GM23338 (cell line): ENCODE measurements at regions not wholly inside any gene's neighbourhood (a gene's known extent, or its start where the extent isn't known, plus 50 kb on each side); places are given as distances from the start of the nearest gene placed in this dataset.

Experiments
- ATAC-seq: fragments of 200-7000 bp; cut with Tn5 transposase; 3 replicates; pipeline ENCODE4 v1.9.1; 2020
- DNase-seq: peaks from one replicate; pipeline ENCODE4 v3.0.0-alpha.2; 2015; ENCODE audit warnings: low spot score
- H2AFZ ChIP-seq: fragments of 200-600 bp; sonication (generic); 2 replicates; pipeline ENCODE4 v1.8.0; 2016; ENCODE audit warnings: antibody characterized with exemption, mild to moderate bottlenecking, moderate library complexity
- H3F3A ChIP-seq: fragments of 200-600 bp; sonication (generic); replicated peaks from 2 replicates; pipeline ENCODE4 v1.8.0; 2017; ENCODE audit warnings: antibody characterized with exemption, mixed run types, low read depth
- H3K27ac ChIP-seq: fragments of 200-600 bp; sonication (generic); 2 replicates; pipeline ENCODE4 v1.6.1; 2016; ENCODE audit warnings: low read depth
- H3K27me3 ChIP-seq: fragments of 200-600 bp; sonication (generic); 2 replicates; pipeline ENCODE4 v1.8.0; 2016; ENCODE audit warnings: mild to moderate bottlenecking, mixed run types, moderate library complexity; ENCODE audit not compliant: insufficient read depth
- H3K36me3 ChIP-seq: fragments of 200-600 bp; sonication (generic); 2 replicates; pipeline ENCODE4 v1.8.0; 2016; ENCODE audit warnings: mild to moderate bottlenecking; ENCODE audit not compliant: insufficient read depth
- H3K4me1 ChIP-seq: fragments of 200-600 bp; sonication (generic); 2 replicates; pipeline ENCODE4 v1.8.0; 2016; ENCODE audit warnings: mild to moderate bottlenecking, moderate library complexity; ENCODE audit not compliant: insufficient read depth
- H3K4me2 ChIP-seq: fragments of 200-600 bp; sonication (generic); 2 replicates; pipeline ENCODE4 v1.7.1; 2017; ENCODE audit warnings: mixed run types
- H3K4me3 ChIP-seq: fragments of 200-600 bp; sonication (generic); 2 replicates; pipeline ENCODE4 v1.6.1; 2016; ENCODE audit warnings: mixed run types
- H3K79me2 ChIP-seq: fragments of 200-600 bp; sonication (generic); replicated peaks from 2 replicates; pipeline ENCODE4 v1.8.0; 2017; ENCODE audit warnings: mild to moderate bottlenecking; ENCODE audit not compliant: insufficient read depth
- H3K9me2 ChIP-seq: fragments of 200-600 bp; sonication (generic); 2 replicates; pipeline ENCODE4 v1.8.0; 2017; ENCODE audit not compliant: insufficient read depth
- H4K20me1 ChIP-seq: fragments of 200-600 bp; sonication (generic); replicated peaks from 2 replicates; pipeline ENCODE4 v1.8.0; 2017; ENCODE audit warnings: mild to moderate bottlenecking; ENCODE audit not compliant: insufficient read depth
- H3K27ac Mint-ChIP-seq: 2 replicates; pipeline ENCODE4 v1.8.0; 2020; ENCODE audit warnings: inconsistent platforms, mild to moderate bottlenecking, moderate library complexity, mixed read lengths
- H3K27me3 Mint-ChIP-seq: 3 replicates; pipeline ENCODE4 v1.8.0; 2022; ENCODE audit warnings: low read depth, mild to moderate bottlenecking, moderate library complexity, mixed read lengths, inconsistent platforms; ENCODE audit not compliant: insufficient read depth, poor library complexity
- H3K36me3 Mint-ChIP-seq: 3 replicates; pipeline ENCODE4 v1.8.0; 2021; ENCODE audit warnings: low read depth, mild to moderate bottlenecking, inconsistent platforms, moderate library complexity, mixed read lengths
- H3K4me1 Mint-ChIP-seq: 3 replicates; pipeline ENCODE4 v1.8.0; 2020; ENCODE audit warnings: mild to moderate bottlenecking, inconsistent platforms, mixed read lengths
- H3K4me3 Mint-ChIP-seq: 3 replicates; pipeline ENCODE4 v1.8.0; 2021; ENCODE audit warnings: moderate library complexity, mild to moderate bottlenecking, inconsistent platforms, mixed read lengths
- H3K9me3 Mint-ChIP-seq: 3 replicates; pipeline ENCODE4 v1.8.0; 2020; ENCODE audit warnings: moderate library complexity, mild to moderate bottlenecking, inconsistent platforms, mixed read lengths
- CREB1 ChIP-seq: fragments of 250-450 bp; sonication (Bioruptor Pico); IDR thresholded peaks from 2 replicates; pipeline ENCODE4 v1.5.0; 2020; ENCODE audit warnings: low read depth, mild to moderate bottlenecking, moderate library complexity
- ETS1 ChIP-seq: IDR thresholded peaks from 2 replicates; pipeline ENCODE4 v1.6.1; 2016; ENCODE audit warnings: antibody characterized with exemption
- EZH2phosphoT487 ChIP-seq: fragments of 200-600 bp; sonication (generic); IDR thresholded peaks from one replicate; pipeline ENCODE4 v1.8.1; 2018; ENCODE audit warnings: antibody characterized with exemption; ENCODE audit not compliant: unreplicated experiment
- JUNB ChIP-seq: IDR thresholded peaks from one replicate; pipeline ENCODE4 v1.6.1; 2016; ENCODE audit warnings: antibody characterized with exemption; ENCODE audit not compliant: unreplicated experiment
- NANOG ChIP-seq: IDR thresholded peaks from 2 replicates; pipeline ENCODE4 v1.6.1; 2016; ENCODE audit warnings: antibody characterized with exemption, borderline replicate concordance
- POLR2AphosphoS5 ChIP-seq: IDR thresholded peaks from 2 replicates; pipeline ENCODE4 v1.6.1; 2016; ENCODE audit warnings: antibody characterized with exemption, low read depth
- STAT1 ChIP-seq: IDR thresholded peaks from one replicate; pipeline ENCODE4 v1.6.1; 2016; ENCODE audit warnings: antibody characterized with exemption; ENCODE audit not compliant: unreplicated experiment
- TF ChIP-seq, protein P1 (sequence below): fragments of 250-450 bp; sonication (Bioruptor Pico); IDR thresholded peaks from 2 replicates; pipeline ENCODE4 v1.5.0; 2020; ENCODE audit warnings: mild to moderate bottlenecking, moderate library complexity
- TF ChIP-seq, protein P2 (sequence below): IDR thresholded peaks from one replicate; pipeline ENCODE4 v1.6.1; 2018; ENCODE audit warnings: antibody characterized with exemption; ENCODE audit not compliant: unreplicated experiment

DNA sequence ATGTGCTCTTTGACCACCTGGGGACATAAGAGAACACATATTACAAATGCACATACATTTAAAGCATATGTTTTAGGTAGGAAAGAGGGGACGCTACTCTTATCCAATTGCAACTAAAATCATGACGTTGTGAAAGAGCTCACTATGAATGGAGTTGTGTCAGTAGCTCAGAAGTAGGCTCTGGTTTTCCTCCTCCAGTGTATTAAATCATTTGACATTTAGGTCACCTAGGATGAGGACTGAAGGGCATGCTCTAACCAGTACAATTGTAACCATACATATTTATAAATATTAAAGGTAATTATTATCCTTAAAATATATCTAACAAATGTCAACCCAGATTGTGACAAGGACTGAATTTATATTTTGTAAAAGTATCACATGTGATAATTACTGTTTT lies 389.0 kb downstream of the KLF12 start (continued):
- TF ChIP-seq, protein P1, sequence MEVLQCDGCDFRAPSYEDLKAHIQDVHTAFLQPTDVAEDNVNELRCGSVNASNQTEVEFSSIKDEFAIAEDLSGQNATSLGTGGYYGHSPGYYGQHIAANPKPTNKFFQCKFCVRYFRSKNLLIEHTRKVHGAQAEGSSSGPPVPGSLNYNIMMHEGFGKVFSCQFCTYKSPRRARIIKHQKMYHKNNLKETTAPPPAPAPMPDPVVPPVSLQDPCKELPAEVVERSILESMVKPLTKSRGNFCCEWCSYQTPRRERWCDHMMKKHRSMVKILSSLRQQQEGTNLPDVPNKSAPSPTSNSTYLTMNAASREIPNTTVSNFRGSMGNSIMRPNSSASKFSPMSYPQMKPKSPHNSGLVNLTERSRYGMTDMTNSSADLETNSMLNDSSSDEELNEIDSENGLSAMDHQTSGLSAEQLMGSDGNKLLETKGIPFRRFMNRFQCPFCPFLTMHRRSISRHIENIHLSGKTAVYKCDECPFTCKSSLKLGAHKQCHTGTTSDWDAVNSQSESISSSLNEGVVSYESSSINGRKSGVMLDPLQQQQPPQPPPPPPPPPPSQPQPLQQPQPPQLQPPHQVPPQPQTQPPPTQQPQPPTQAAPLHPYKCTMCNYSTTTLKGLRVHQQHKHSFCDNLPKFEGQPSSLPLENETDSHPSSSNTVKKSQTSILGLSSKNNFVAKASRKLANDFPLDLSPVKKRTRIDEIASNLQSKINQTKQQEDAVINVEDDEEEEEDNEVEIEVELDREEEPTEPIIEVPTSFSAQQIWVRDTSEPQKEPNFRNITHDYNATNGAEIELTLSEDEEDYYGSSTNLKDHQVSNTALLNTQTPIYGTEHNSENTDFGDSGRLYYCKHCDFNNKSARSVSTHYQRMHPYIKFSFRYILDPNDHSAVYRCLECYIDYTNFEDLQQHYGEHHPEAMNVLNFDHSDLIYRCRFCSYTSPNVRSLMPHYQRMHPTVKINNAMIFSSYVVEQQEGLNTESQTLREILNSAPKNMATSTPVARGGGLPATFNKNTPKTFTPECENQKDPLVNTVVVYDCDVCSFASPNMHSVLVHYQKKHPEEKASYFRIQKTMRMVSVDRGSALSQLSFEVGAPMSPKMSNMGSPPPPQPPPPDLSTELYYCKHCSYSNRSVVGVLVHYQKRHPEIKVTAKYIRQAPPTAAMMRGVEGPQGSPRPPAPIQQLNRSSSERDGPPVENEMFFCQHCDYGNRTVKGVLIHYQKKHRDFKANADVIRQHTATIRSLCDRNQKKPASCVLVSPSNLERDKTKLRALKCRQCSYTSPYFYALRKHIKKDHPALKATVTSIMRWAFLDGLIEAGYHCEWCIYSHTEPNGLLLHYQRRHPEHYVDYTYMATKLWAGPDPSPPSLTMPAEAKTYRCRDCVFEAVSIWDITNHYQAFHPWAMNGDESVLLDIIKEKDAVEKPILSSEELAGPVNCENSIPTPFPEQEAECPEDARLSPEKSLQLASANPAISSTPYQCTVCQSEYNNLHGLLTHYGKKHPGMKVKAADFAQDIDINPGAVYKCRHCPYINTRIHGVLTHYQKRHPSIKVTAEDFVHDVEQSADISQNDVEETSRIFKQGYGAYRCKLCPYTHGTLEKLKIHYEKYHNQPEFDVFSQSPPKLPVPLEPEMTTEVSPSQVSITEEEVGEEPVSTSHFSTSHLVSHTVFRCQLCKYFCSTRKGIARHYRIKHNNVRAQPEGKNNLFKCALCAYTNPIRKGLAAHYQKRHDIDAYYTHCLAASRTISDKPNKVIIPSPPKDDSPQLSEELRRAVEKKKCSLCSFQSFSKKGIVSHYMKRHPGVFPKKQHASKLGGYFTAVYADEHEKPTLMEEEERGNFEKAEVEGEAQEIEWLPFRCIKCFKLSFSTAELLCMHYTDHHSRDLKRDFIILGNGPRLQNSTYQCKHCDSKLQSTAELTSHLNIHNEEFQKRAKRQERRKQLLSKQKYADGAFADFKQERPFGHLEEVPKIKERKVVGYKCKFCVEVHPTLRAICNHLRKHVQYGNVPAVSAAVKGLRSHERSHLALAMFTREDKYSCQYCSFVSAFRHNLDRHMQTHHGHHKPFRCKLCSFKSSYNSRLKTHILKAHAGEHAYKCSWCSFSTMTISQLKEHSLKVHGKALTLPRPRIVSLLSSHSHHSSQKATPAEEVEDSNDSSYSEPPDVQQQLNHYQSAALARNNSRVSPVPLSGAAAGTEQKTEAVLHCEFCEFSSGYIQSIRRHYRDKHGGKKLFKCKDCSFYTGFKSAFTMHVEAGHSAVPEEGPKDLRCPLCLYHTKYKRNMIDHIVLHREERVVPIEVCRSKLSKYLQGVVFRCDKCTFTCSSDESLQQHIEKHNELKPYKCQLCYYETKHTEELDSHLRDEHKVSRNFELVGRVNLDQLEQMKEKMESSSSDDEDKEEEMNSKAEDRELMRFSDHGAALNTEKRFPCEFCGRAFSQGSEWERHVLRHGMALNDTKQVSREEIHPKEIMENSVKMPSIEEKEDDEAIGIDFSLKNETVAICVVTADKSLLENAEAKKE, result no peak
- TF ChIP-seq EZH2phosphoT487, result no peak
- TF ChIP-seq ETS1, result no peak
- TF ChIP-seq JUNB, result no peak

DNA sequence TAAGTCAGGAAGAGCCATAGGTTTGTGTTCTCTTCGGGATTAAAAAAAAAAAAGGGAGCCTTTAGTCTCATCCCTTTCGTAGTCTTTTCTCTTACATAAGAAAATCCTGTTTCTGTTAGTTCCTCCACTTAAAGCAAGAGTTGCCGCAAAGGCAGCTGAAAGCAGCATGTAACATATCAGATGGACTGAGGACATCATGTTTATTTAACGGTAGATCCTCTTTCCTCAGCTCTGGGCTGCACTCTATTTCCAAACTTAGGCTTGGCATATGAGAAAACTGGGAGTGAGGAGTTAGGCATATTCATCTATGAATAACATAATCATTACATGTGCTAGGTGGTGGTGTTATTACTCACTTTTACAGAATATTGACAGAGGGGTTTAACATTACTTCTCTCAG lies 391.2 kb downstream of the KLF12 start:
- ATAC-seq, result no peak
- H3K4me1 Mint-ChIP-seq, result peaks cover 9% of the 10 kb centered on the region
- TF ChIP-seq CREB1 (CRISPR knock-in tag), result no peak
- TF ChIP-seq EZH2phosphoT487, result no peak
- no peak for TF ChIP-seq NANOG
- TF ChIP-seq, protein P2, sequence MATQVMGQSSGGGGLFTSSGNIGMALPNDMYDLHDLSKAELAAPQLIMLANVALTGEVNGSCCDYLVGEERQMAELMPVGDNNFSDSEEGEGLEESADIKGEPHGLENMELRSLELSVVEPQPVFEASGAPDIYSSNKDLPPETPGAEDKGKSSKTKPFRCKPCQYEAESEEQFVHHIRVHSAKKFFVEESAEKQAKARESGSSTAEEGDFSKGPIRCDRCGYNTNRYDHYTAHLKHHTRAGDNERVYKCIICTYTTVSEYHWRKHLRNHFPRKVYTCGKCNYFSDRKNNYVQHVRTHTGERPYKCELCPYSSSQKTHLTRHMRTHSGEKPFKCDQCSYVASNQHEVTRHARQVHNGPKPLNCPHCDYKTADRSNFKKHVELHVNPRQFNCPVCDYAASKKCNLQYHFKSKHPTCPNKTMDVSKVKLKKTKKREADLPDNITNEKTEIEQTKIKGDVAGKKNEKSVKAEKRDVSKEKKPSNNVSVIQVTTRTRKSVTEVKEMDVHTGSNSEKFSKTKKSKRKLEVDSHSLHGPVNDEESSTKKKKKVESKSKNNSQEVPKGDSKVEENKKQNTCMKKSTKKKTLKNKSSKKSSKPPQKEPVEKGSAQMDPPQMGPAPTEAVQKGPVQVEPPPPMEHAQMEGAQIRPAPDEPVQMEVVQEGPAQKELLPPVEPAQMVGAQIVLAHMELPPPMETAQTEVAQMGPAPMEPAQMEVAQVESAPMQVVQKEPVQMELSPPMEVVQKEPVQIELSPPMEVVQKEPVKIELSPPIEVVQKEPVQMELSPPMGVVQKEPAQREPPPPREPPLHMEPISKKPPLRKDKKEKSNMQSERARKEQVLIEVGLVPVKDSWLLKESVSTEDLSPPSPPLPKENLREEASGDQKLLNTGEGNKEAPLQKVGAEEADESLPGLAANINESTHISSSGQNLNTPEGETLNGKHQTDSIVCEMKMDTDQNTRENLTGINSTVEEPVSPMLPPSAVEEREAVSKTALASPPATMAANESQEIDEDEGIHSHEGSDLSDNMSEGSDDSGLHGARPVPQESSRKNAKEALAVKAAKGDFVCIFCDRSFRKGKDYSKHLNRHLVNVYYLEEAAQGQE, result no peak
- TF ChIP-seq ETS1, result no peak
- no peak for TF ChIP-seq POLR2AphosphoS5
- no peak for TF ChIP-seq STAT1

More for the DNA sequence above, 391.2 kb downstream of the KLF12 start:
- H3K4me3 ChIP-seq, result no peak overlapping the region
- DNase-seq, result no peak
- Mint-ChIP-seq H3K4me3 (no peak overlapping the region), H3K27me3 (no peaks in the 10 kb centered on the region), H3K9me3 (no peaks in the 10 kb centered on the region), H3K36me3 (no peaks in the 10 kb centered on the region), H3K27ac (no peak overlapping the region)
- H3K79me2 ChIP-seq, result no peaks in the 10 kb centered on the region
- H3K4me2 ChIP-seq, result no peak overlapping the region
- no peaks in the 10 kb centered on the region for H4K20me1 ChIP-seq
- H3F3A ChIP-seq, result no peaks in the 10 kb centered on the region
- H3K36me3 ChIP-seq, result no peaks in the 10 kb centered on the region
- no peaks in the 10 kb centered on the region for H3K27me3 ChIP-seq
- H3K4me1 ChIP-seq, result no peaks in the 10 kb centered on the region
- no peaks in the 10 kb centered on the region for H3K9me2 ChIP-seq
- no peak overlapping the region for H2AFZ ChIP-seq
- no peak overlapping the region for H3K27ac ChIP-seq
